Left lobe of liver (tissue), 2 donors: ENCODE measurements at regions not wholly inside any gene's neighbourhood (a gene's known extent, or its start where the extent isn't known, plus 50 kb on each side); places are given as distances from the start of the nearest gene placed in this dataset.
"Not testable (repeated sequence)": the region's sequence is repeated elsewhere in the genome, so short reads cannot be mapped to it uniquely, and the experiment has no call there.

Source experiments
- ATAC-seq: fragments of 200-7000 bp; cut with Tn5 transposase; one replicate; pipeline ENCODE4 v1.9.1; 2020; ENCODE audit warnings: mild to moderate bottlenecking, moderate library complexity
- DNase-seq: peaks from one replicate; pipeline ENCODE4 v3.0.0-alpha.2; 2020; ENCODE audit warnings: low spot score
- donor health status: DM: no; HTN: no; CAD: no; lungs with moderate emphysema.
- donor health status: DM: no; HTN: yes; CAD: no.

- DNase-seq (peak; percentile 34), ATAC-seq (no peak)
These were observed 50.3 kb upstream of the OSBPL11 start for GRCh38 chr3:125645616-125646015.

- peak; percentile 15 for DNase-seq
- no peak for ATAC-seq
These were observed 51.3 kb upstream of the OSBPL11 start for GRCh38 chr3:125646581-125646980.

DNA sequence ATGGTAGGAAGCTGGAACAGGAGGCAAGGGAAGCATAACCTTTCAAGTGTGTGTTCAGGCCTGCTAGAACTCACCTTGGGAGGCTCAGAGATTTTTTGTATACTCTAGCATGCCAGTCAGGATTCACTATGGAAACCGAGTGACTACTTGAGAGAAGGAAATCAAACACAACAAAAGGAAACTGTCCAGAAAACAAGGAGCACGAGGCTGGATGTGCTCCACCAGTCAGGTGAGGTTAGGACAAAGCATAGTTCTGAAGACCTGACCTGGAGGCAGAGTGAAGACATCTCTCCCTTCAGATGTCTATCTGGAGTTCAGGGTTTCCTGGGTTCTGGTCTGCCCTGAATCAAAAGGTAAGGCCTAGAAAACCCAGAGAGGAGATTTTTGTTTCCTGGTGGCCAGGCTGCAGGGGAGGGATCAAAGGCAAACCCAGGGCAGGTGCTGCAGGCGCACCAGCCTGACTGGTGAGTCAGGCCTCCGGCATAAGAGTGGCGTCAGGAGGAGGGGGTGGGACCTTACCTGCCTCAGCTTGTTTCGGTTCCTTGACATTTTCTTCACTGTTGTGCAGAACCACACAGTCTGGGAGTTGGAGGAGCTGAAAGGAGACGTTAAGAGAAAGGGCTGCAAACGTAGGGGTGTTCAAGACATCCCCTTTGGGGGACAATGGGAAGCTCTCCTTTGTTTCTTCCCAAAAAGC, 52.2 kb upstream of the OSBPL11 start:
- ATAC-seq (peak; percentile 69), DNase-seq (peak; percentile 60)

DNA sequence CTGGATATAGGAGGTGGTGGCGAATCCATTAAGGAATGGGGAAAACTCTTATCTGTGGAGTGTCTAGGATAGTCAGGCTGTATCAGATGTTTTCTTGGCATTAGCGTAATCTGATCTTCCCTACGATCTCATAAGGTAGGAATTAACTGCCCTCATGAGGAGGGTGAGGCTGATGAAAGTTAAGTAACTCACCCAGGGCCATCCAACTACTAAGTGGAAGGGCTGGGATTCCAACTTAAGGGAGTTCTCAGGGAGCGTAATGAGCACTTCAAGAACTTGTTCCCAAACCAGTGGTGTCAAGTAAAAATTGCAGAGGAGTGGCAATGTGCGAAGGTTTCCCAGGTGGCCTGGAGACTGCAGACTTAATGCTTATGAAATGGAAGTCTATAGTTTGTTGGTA, 55.9 kb upstream of the OSBPL11 start:
- DNase-seq (no peak), ATAC-seq (no peak)

DNA sequence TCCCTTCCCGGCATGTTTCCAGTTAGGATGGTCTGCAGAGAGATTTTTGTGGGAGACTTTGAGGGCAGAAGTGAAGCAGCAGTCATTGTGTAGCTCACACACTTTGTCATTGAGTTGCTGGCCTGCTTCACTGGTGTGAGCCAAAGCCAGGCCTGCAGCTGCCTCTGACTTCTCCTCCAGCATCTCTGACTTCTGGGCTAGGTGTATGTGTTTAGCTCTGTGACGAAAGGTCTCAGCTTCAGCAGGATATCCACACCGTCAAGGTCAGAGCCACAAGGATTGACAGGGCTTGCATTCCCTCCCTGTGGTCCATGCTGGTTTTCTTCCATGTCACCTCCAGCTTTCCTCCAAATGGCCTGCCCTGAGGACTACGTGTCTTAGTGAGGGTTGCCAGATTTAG, 57.1 kb upstream of the OSBPL11 start:
- DNase-seq (no peak), ATAC-seq (no peak)

DNA sequence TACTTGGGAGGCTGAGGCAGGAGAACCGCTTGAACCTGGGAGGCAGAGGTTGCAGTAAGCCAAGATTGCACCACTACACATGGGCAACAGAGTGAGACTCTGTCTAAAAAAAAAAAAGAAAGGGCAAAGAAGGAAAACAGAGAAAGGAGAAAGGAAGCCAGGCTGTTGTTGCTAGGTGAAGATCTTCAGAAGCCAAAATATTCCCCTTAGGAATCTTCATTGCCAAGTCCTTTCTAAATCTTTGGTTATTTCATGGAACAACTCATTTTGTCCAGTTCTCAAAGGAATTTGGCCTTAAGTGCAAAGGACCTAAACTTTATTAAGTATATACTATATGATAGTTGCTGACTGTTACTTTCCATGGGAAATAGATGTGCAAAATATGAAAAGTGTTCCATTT, 59.2 kb upstream of the OSBPL11 start:
- no peak for ATAC-seq
- DNase-seq = no peak

GRCh38 chr3:125662675-125663074, 67.4 kb upstream of the OSBPL11 start:
- peak; percentile 39 for ATAC-seq
- no peak for DNase-seq

- ATAC-seq (peak; percentile 70), DNase-seq (no peak)
These were observed 75.1 kb upstream of the OSBPL11 start for GRCh38 chr3:125670352-125670751.

DNA sequence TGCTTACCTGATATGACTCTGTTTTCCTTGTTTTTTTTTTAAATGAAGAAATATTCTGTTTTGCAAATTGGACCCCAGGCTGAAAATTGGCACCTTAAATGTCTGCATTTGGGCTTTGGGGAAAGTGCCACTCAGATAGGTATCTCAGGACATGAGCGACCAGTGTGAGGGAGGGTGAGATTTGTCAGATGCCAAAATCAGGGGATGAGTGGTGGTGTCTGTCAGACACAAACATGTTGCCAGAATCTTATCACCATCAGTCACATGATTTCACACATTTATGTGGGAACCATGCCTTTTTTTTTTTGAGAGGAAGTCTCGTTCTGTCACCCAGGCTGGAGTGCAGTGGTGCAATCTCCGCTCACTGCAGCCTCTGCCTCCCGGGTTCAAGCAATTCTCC, 75.6 kb upstream of the OSBPL11 start:
- no peak for ATAC-seq
- no peak for DNase-seq

GRCh38 chr3:125671461-125672243, 76.4 kb upstream of the OSBPL11 start:
- no peak for ATAC-seq
- DNase-seq = no peak

DNA sequence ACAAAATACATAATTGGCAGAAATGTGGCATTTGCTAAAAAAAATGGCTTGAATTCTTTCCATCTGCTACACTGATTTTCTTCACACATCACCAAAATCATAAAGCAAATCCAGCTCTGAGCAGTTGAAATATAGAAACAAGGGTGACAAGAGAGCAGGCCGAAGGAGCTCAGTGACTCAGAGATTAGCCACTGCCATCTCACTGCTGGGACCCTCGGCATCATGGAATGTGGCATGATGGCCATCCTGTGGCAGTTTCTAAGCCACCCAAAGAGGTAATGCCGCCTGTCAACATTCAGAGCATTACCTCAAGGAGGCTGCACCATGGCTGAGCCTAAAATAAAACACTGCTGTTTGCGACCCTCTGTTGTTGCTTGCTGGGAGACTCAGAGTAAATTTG, 80.5 kb upstream of the OSBPL11 start:
- no peak for DNase-seq
- ATAC-seq = no peak

DNA sequence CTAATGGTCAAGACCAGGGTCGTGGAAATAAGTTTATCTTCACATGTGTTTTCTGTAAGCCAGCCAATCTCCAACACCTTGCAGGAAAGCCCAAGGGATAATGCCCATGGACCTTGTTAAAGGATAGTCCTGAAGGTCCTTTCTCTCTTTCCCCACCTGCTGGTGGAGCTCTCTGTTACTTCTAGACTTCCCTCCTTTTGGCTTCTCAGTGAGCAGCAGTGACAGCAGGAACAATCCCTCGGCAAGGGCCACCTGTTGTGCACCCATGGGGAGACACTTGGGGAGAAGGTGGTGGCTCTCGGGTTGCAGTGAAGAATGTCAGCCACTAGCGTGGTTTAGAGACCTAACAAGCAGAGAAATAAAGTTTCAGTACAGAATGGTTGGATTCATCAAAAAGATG, 84.0 kb upstream of the OSBPL11 start:
- ATAC-seq (peak; percentile 63), DNase-seq (no peak)

- ATAC-seq (no peak), DNase-seq (no peak)
These were observed 85.8 kb upstream of the OSBPL11 start for GRCh38 chr3:125681146-125681545.

GRCh38 chr3:125681906-125682305, 86.6 kb upstream of the OSBPL11 start:
- DNase-seq, ATAC-seq: not testable (repeated sequence)

GRCh38 chr3:125682610-125683009, 87.3 kb upstream of the OSBPL11 start:
- peak; percentile 72 for ATAC-seq
- not testable (repeated sequence) for DNase-seq

DNA sequence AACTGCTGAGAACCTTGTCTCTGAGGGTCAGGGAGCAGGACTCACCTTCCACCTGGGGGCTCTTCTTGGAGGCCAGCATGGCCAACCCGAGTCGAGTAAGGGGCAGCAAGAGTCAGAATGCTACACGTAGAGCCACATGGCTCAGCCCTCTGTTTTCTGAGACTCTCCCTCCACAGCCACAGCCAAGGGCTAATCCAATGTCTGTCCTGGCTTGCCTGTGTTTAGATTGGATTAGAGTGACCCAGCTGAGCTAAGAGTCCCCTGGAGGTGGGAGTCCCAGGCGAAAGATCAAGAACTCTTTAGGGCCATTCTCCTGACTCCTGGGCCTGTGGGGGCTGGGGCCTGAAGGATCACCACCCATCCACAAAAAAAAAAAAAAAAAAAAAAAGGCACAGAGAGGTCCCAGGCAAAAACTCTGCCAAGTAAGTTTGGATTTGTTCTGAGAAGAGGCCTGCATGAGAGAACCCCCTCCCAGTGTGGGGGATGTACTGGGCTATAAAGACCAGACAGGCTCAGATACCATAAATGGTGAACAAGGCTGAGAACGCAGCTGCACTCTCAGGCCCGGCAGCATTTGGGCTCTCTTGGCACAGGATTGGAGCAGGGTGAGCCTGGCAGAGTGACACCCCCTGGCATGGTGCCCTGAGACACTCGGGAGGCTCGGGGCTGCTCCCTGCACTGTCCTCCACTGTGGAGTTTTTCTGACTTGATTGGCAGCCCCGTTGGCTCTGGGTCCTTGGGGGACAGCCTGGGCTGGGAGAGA, 88.0 kb upstream of the OSBPL11 start:
- DNase-seq = no peak
- peak; percentile 53 for ATAC-seq

DNA sequence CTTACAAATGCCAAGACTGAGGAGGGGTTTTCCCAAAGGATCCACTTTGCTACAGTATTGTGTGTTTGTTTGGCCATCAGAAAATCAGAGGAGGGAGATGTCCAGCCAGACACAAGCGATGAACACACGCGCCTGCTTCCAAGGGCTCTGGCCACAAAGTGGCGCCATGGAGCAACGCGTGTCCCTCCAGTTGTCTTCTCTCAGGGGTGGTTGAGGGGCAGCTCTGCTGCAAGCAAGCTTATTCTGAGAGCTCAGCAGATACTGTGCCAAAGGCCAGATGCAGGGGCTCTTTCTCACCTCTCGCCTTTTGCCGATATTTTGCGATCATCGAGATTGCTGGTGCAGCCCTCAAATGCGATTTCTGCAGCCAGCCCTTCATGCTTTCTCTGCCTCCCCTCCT, 88.9 kb upstream of the OSBPL11 start:
- no peak for DNase-seq
- peak; percentile 13 for ATAC-seq

GRCh38 chr3:125685741-125686140, 90.4 kb upstream of the OSBPL11 start:
- not testable (repeated sequence) for DNase-seq, ATAC-seq

- ATAC-seq = no peak
- no peak for DNase-seq
These were observed 97.1 kb upstream of the OSBPL11 start for GRCh38 chr3:125692361-125692760.

- DNase-seq (no peak), ATAC-seq (no peak)
These were observed 98.6 kb upstream of the OSBPL11 start for GRCh38 chr3:125693887-125694286.

- ATAC-seq = no peak
- DNase-seq = no peak
These were observed 99.5 kb upstream of the OSBPL11 start for GRCh38 chr3:125694761-125695294.
